ENCODE measurements at regions not wholly inside any gene's neighbourhood (a gene's known extent, or its start where the extent isn't known, plus 50 kb on each side); places are given as distances from the start of the nearest gene placed in this dataset.

DNA sequence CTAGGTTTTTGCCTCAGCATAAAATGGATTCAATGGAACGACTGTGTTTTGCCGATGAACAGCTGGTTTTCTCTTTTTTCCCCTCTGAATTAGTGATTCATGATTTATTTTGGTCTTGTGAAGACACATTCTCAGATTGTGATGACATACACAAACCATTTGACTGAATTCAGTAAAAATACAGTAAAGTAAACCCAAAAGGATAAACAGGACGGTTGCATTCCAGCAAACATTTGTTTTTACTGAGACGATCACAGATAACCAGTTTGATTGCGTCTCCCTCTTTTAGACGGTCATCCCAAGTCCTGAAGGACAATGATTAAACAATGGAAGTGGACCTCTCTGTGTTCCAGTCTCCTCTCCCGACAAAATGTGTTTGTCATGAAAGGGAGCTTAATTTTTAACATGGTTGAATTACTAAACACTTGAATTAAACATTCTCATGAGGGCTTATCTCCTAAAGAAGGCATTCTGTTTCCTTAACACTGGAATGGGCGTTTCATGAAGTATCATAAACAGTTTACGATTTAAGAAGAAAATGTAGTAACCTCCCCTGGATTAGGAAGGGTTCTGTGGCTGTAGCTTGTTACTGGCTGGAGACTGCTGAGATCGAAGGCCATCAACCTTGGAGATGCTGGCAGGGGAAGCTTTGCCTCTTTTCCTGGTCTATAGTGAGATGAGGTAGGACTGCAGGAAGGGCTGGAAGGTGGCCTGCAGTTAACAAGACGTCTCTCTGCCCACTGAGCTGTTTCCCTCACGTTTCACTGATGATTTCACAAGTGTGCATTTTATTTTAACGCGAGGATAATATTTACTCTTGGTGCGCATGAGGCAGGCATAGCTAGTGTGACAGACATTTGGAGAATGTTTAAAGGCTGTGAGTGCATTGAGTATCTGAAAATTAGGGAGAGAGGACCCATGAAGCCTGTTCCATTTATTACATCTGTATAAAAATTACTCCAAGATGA is 457.9 kb downstream of the FGF9 start:
- peak; percentile 31 for DNase-seq (ENCODE audit: low spot score)

DNA sequence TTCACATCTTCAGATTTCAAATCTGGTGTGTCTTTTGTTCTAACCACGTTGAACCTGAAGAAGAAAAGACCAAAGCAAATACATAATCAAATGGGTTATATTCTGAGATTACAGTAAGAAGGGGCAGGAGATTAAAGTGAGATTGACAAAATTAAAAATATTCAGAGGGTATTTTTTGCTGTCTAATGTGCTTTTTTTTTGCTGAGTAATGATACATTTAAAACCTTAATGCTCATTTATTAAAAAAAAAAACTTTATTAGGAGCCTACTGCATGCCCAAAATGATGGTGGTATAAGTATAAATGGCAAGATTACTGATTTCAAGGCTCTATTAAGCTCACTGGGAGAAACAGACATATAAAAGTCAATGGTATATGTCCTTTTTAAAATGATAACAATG is 459.4 kb downstream of the FGF9 start:
- no peak for DNase-seq (ENCODE audit: low spot score)

DNA sequence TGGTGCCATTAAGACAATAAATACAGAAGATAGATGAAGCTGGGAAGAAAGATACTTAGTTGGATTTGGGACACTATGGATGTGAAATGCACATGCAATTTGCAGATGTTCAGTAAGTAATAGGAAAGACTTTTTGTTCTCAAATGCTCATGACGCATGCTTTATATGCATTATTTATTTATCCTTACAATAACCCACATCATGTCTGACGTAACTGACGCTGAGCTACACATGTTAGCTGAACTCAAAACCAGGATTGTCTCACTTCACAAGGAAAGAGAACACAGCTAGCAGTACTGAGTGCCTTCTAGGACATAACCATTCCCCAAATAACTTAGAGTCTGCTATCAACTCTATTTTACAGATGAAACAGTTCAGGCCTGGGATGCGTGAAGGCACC is 463.4 kb downstream of the FGF9 start:
- no peak for DNase-seq (ENCODE audit: low spot score)

DNA sequence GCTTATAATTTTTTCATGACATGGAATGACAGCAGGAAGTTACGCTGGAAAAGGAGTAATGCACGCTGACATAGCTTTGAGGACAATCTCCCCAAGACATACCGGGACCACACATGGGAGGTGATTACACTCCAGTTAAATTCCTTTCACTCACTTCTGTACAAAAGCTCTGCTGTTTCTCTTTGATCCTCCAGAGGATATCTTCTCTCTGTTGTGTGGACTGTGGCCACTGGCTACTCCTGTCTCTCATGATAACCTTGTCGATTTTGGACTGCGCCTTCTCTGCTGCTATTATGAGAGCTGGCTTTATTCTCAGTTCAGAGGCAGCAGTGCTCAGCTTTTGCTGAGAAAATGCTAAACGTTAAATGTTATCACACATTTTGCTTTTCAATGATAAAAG is 464.6 kb downstream of the FGF9 start:
- no peak for DNase-seq (ENCODE audit: low spot score)

DNA sequence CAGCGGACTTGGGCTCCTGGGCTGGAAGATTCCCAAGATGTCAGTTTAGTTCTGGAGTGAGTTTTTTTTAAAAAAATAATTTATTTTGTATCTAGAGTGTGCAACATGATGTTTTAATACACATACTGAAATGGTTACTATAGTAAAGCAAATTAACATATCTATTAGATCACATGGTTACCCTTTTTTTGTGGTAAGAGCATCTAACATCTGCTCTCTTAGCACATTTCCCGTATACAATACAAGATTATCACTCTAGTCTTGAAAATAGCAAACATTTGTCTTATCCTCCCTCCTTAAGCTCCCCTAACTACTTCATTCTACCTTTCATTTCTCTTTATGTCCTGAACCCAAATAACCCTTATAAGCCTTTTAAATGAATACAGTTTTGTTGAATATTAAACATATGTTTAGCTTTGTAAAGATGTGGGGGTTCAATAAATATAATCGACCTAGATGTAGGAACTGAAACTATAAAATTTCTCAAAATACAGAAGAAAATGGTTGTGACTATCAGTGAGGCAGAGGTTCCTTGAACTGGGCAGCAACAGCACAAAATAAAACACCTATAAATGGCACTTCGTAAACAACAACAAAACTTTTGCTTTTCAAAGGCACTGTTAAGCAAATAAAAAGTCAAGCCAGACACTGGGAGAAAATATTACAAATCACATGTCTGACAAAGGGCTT is 466.6 kb downstream of the FGF9 start:
- no peak for DNase-seq (ENCODE audit: low spot score)

DNA sequence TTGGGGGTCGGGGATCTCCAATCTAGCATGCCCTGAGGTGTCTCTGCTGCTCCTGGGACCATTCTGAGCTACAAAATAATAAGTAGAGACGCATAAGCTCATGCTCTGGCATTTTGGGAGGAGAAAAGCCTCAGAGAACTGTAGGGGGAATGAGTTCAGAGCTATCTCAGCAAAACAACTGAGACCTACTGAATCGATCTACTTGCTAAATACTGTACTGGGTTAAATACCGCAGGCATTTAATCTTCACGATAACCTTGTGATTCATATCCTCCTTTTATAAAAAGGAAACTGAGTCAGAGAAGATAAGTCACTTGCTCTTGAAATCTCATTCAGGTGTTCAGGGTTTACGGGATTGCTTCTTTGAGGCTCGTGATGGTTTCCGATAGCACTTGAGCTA is 468.1 kb downstream of the FGF9 start:
- DNase-seq (ENCODE audit: low spot score) = no peak

DNA sequence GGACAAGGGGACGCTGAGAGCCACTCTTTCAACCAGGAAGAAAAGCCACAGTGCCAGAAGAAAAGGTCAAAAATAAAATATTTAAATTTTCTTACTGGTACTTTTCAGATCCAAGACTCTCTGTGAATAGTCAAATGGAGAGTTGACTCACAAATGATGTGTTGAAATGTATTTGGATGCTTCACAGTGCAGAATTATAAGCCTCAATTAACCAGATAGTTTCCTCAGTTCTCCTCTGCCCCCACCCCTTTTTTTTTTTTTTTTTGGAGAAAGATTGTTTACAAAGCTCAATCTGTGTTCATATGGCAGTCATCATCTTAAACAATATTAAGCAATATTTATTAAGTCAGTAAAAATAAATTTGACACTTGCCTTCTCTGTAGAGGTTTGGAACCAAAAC is 470.8 kb downstream of the FGF9 start:
- DNase-seq (ENCODE audit: low spot score) = no peak

DNA sequence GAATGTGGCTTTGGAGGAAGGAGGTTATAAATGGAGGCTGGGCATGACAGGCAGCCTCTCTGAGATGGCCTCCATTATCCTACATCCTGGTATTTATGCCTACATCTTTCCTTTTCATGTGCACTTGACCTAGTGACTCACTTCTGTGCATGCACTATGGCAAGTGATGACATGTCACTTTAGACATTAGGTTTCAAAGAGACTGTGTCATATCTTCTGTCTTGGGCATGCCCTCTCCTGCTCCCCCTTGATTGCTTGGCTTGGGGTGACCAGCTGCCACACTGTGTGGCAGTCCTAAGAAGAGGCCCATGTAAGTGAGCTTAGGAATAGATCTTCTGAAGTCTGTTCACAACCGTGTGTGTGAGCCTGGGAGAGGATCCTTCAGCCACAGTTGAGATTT is 472.8 kb downstream of the FGF9 start:
- no peak for DNase-seq (ENCODE audit: low spot score)

DNA sequence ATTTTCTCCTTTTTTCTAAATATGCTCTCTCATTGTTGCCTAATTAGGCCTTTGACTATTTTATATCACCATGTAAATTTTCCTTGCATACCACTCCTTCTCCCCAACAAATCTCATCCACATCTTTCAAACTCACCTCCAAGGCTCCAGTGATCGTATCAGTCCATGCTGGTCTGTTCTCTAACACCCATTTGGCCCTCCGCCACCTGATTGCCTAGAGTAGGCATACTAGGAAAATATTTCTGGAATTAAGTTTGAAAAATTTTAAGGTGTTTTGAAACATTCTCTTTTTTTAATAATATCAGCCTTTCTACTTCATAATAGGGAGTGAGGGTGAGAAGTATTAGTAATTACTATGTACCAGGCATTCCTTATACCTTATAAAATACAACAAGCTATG is 473.9 kb downstream of the FGF9 start:
- no peak for DNase-seq (ENCODE audit: low spot score)

DNA sequence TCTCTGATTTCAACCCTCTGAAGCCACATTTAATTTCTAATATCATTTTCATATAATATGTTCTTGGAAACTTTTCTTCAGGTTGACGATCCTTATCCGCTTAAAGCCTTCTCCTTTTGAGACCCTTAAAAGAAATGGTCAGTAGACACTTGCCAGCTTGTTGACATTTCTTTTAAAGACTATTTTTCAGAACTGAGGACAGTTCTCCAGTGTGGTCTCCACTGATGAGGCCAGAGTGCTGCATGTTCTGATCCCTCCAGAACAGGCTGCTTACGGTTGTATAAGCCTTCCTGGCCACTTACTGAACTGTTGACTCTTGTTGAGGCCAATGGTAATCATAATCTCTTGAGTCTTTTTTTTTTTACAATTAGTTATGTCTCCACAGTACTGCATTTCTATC is 477.3 kb downstream of the FGF9 start:
- no peak for DNase-seq (ENCODE audit: low spot score)

DNA sequence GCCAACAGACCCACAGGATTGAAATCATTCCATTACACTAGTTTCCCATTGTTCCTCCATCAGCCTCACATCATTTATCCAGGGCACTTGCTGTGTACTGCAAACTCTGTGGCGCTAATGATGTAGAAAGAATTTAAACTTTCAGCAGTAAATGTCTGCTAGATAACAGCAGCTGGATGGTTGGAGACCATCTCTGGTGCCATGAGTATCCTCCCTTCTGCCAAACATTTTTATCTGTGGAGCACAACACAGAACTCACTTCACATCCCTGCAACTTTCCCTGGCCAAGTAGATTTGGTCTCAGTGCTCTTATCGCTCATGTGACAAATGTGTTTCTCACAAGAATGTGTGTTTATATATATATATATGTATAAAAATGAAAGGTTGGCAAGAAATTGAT is 481.9 kb downstream of the FGF9 start:
- no peak for DNase-seq (ENCODE audit: low spot score)

DNA sequence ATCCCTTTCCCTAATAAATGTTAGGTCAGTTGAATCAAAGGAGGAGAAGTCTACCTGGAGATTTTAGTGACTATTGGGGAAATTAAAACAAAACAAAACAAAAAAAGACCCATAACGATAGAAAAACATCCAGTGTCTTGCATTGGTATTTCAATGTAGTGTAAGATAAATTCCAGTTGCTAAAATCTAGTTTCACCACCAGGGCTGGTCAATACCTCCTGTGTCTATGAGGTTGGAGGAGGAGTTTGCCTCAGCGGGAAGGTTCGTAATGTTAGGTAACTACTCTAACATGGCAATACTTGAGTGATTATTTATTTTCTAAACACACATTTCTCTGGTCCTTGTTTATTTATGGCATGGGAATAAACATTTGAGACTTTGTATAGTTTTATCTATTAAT is 483.2 kb downstream of the FGF9 start:
- DNase-seq (ENCODE audit: low spot score) = no peak

DNA sequence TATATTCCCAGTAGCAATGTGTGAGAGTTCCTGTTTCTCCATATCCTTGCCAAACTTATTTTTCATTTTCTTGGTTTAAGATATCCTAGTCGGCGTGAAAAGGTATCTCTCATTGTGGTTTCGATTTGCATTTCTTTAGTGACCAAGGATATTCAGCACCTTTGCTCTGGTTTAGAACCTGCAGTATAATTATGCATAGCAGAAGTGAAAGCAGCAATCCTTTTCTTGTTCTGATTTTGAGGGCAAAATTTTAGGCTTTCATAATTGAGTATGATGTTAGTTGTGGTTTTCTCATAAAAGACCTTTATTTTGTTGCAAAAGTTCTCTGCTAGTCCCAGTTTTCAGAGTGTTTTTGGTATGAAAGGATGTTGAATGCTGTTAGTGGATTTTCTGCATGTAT is 491.0 kb downstream of the FGF9 start:
- no peak for DNase-seq (ENCODE audit: low spot score)

DNA sequence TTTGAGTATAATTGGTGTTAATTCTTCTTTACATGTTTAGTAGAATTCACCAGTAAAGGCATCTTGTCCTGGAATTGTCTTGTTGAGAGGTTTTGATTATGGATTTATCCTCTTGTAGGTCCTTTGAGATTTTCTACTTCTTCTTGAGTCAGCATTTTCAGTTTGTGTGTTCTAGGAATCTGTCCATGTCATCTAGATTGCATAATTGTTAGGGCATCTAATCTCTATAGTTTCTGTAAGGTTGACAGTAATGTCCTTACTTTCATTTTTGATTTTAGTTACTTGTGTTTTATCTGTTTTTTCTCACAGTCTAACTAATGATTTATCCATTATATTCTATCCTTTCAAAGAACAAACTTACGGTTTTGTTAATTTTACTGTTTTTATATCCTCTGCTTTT is 492.0 kb downstream of the FGF9 start:
- DNase-seq (ENCODE audit: low spot score) = no peak

DNA sequence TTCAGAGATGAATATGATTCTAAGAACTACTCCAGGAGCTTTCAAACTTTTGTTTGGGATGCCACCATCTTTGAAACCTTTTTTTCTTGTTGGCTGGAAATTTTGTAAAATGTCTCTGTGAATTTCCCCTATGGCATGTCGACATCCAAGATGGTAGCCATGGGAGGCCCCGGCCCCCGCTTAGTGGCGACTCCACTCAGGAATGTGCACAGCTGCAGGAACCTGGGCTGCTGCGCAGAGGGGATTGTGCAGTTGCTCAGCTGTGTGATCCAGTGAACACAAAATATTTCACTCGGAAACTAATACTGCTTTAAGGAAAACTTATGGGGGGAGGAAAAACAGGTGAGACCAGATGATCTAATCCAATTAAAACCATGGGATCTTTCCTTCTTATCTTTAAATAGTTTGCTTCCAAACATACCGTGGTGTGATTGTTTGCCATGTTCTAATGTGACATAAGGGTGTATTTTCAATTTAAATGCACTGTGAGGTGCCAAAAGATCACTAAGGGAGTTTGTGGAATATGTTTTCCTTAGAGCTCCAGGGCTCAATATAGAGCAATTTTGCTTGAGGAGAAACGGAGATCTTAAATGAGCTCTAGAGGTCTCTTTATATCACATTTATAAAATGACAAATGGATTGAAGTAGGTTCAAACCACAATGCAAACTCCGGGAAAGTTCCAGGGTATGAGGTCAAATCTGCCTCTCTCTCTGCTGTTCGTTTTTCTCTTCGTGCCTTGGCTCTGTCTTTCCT is 497.7 kb downstream of the FGF9 start:
- no peak for DNase-seq (ENCODE audit: low spot score)

DNA sequence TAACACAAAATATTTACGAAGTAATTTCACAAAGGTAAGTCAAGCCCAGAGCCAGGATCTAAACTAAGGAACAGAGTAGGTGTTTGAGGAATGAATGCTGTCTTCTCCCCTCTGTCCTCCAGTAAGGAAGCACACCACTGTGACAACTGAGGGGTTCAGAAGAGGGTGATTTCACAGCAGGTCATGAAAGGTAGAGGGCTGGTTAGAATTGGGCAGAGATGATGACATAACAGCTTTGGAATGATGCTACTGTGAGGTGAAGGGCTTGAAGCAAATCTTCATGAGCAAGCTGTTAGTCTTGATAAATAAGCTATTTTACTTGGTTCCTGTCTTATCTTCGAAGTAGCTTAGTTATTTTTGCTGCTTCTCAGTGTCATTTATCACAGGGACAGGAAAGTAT is 498.6 kb downstream of the FGF9 start:
- DNase-seq (ENCODE audit: low spot score) = no peak

DNA sequence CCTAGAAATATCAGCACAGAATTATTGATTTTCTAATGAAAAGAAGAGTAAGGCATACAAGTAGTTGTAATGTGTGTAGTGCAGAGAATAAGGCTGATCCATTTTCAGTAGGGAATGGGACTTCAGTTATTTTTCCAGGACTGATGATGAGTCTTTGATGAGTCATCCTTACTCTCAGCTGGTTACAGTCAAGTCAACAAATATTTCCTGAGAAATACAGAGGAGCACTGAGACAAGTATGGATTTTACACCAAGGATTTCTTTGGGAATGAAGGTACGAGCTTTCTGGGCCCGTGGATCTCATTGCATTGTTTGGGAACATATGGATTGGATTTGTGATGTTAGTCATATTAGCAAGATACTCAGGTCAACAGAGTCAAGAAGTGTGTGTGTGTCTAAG is 502.7 kb downstream of the FGF9 start:
- DNase-seq (ENCODE audit: low spot score) = peak; percentile 59

DNA sequence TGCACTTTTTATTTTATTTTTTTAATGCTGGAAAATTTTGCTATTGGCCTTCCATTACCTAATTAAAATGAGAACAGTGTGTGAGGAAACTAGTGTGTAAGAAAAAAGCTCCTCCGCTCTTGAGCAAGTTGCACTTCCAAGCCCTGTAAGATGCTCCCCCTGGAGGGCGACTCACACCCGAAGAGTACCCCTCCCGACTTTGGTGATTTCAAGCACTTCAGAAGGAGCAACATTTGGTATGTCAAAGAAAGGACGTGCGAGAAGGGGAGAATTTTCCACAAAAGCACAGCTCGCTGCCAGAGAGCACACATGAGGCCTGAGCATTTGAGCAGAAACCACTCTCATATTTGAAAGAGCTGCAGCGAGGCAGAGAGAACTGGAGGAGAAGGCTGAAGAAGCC is 504.4 kb downstream of the FGF9 start:
- no peak for DNase-seq (ENCODE audit: low spot score)

DNA sequence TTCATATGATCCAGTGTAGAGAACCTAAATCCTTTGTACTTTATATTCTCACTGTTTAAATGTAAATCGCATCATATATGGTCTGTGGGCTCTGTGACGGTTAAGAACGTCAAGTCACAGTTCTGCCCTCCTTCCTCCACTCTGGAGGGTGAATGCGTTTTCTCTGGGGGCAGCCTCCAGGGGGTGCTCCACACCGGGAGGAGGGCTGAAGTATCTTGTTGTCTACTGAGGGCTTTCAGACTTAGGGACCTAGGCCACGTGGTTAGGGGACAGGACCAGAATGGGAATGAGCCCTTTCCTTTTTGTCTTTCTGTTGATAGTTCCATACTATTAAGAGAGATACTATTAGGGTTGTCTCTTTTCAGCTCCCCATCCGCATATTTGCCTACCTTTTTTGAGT is 504.9 kb downstream of the FGF9 start:
- DNase-seq (ENCODE audit: low spot score) = no peak

DNA sequence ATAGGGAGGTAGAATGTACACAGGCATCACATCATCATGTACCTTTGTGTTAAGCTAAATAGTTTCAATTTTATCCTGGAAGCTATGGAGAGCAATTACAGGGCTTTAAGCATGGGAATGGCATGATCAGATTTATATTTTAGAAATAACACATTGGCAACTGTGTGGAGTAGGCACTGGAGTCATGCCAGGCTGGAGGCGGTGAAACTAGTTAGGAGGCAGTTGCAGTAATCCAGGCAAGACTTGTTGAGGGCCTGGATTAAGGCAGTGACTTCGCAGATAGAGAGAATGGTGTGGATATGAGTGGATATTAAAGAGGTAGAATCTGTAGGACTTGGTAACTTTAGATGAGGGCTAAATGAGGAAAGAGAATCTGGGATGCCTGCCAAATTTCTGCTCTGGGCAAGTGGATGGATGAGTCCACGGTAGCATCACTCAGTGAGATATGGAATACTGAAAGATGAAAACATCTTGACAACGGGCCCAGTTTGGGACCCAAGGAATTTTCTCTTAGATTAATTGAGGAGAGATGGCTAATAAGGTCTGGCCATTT is 506.2 kb downstream of the FGF9 start:
- no peak for DNase-seq (ENCODE audit: low spot score)

DNA sequence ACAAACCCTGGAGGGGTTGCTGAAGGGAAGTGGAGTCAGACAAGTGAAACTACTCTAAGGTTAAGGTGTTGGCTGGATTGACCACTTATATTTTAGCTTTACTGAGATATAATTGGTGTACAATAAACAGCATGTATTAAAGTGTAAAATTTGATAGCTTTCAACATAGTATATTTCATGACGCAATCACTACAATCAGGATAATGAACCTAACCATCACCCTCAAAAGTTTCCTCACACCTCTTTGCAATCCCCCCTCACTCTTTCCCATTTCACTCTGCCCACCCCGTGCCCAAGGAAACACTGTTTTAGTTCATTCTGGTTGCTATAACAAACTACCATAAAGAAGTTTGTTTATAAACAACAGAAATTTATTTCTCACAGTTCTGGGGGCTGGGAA is 508.0 kb downstream of the FGF9 start:
- no peak for DNase-seq (ENCODE audit: low spot score)

DNA sequence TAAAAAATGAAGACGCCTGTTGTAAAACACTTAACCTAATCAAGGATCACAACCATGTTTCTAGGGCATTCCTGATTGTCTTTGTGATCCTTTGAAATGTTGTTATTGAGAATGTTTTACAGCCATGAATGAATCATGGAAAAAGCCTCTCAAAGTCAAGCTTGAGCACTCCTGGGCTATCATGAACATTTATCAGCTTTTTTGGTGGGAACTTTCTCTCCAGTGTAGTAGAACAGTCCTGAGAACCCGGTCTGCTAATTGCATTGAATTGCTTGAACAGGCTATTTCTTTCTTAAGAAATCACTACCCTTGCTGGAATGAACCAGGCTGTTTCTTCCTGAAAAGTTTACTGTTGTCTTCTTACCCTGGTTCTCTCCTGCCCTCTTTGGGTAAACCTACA is 516.5 kb downstream of the FGF9 start:
- DNase-seq (ENCODE audit: low spot score) = no peak
